GM12864 (cell line): ENCODE measurements at regions not wholly inside any gene's neighbourhood (a gene's known extent, or its start where the extent isn't known, plus 50 kb on each side); places are given as distances from the start of the nearest gene placed in this dataset.
"Not testable (repeated sequence)": the region's sequence is repeated elsewhere in the genome, so short reads cannot be mapped to it uniquely, and the experiment has no call there.

Experiments used
- DNase-seq: peaks from one replicate; pipeline ENCODE4 v3.0.0-alpha.2; 2011; ENCODE audit warnings: low read depth
- H3K4me3 ChIP-seq: 2 replicates; pipeline ENCODE4 v1.5.1; 2011; ENCODE audit warnings: mild to moderate bottlenecking, low read depth, low read length, control low read depth
- CTCF ChIP-seq: IDR thresholded peaks from 2 replicates; pipeline ENCODE4 v1.5.1; 2011; ENCODE audit warnings: low read depth, mild to moderate bottlenecking, moderate library complexity, low read length, control low read depth, inconsistent platforms; ENCODE audit errors: missing control alignments

GRCh38 chr21:27033471-27033870, 66.6 kb upstream of the ADAMTS5 start:
- no peak for TF ChIP-seq CTCF
- DNase-seq: no peak
- no peak overlapping the region for H3K4me3 ChIP-seq

GRCh38 chr21:27026501-27026900, 59.6 kb upstream of the ADAMTS5 start:
- DNase-seq: no peak
- TF ChIP-seq CTCF: no peak
- H3K4me3 ChIP-seq: no peak overlapping the region

GRCh38 chr21:27025708-27026107, 58.8 kb upstream of the ADAMTS5 start:
- H3K4me3 ChIP-seq, DNase-seq: not testable (repeated sequence)

- DNase-seq: no peak
- H3K4me3 ChIP-seq: no peak overlapping the region
- TF ChIP-seq CTCF: no peak
Measured at GRCh38 chr21:27024971-27025370, 58.1 kb upstream of the ADAMTS5 start.

- TF ChIP-seq CTCF: no peak
- no peak for DNase-seq
Measured at GRCh38 chr21:27024301-27024700, 57.4 kb upstream of the ADAMTS5 start.

GRCh38 chr21:27023186-27023585, 56.3 kb upstream of the ADAMTS5 start:
- no peak for DNase-seq
- no peak overlapping the region for H3K4me3 ChIP-seq
- TF ChIP-seq CTCF: no peak

More at GRCh38 chr21:27024301-27024700, 57.4 kb upstream of the ADAMTS5 start:
- H3K4me3 ChIP-seq: no peak overlapping the region

- DNase-seq: no peak
- H3K4me3 ChIP-seq: no peak overlapping the region
- no peak for TF ChIP-seq CTCF
Measured at GRCh38 chr21:27021801-27022200, 54.9 kb upstream of the ADAMTS5 start.

- DNase-seq: no peak
- H3K4me3 ChIP-seq: no peak overlapping the region
- TF ChIP-seq CTCF: no peak
Measured at GRCh38 chr21:27021046-27021445, 54.2 kb upstream of the ADAMTS5 start.
